Fibroblast of lung (primary cell): ENCODE measurements at regions not wholly inside any gene's neighbourhood (a gene's known extent, or its start where the extent isn't known, plus 50 kb on each side); places are given as distances from the start of the nearest gene placed in this dataset.

ENCODE experiments used
- EZH2 ChIP-seq: IDR thresholded peaks from 2 replicates; pipeline ENCODE4 v1.5.1; 2012; ENCODE audit warnings: low read length, control low read depth, mild to moderate bottlenecking; ENCODE audit errors: missing control alignments
- TF ChIP-seq, protein P1 (sequence below), 2 donors: IDR thresholded peaks in 1 of 2; conservative IDR thresholded peaks in 1 of 2; 1 replicate in 1 of 2; 2 replicates in 1 of 2; pipeline ENCODE4 v1.5.1; 2011 to 2012; ENCODE audit warnings: low read length in 2 of 2, control low read depth in 1 of 2, inconsistent platforms in 1 of 2, low read depth in 1 of 2, mild to moderate bottlenecking in 1 of 2

DNA sequence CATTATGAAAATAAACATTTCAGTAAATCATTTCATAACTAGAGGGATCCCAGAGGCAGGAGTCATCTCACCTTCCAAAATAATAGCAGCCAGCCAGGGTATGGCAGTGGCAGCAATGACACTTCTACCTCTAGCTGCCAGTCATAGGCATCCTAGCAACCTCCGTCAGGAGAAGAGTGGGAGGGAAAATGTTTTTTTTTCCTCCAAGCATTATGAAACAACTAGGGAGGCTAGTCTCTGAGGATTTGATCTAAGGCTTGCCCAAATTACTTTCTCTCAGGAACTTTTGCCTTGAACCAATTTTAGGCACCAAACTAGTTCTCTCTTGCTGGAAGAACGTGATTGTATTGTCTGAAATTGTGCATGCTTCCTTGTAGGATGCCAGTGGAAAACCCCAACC lies 208.7 kb upstream of the PREP start:
- no peak for TF ChIP-seq EZH2
- TF ChIP-seq, protein P1, sequence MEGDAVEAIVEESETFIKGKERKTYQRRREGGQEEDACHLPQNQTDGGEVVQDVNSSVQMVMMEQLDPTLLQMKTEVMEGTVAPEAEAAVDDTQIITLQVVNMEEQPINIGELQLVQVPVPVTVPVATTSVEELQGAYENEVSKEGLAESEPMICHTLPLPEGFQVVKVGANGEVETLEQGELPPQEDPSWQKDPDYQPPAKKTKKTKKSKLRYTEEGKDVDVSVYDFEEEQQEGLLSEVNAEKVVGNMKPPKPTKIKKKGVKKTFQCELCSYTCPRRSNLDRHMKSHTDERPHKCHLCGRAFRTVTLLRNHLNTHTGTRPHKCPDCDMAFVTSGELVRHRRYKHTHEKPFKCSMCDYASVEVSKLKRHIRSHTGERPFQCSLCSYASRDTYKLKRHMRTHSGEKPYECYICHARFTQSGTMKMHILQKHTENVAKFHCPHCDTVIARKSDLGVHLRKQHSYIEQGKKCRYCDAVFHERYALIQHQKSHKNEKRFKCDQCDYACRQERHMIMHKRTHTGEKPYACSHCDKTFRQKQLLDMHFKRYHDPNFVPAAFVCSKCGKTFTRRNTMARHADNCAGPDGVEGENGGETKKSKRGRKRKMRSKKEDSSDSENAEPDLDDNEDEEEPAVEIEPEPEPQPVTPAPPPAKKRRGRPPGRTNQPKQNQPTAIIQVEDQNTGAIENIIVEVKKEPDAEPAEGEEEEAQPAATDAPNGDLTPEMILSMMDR (conservative IDR thresholded peaks at IDR 0.05 in 1 of 2, IDR thresholded peaks at IDR 0.05 in 1 of 2; ENCODE audit: low read depth in 1 of 2, low read length in 2 of 2) = no peak
